Mucosa of descending colon (tissue), 3 donors: ENCODE measurements at regions not wholly inside any gene's neighbourhood (a gene's known extent, or its start where the extent isn't known, plus 50 kb on each side); places are given as distances from the start of the nearest gene placed in this dataset.

Source experiments
- ATAC-seq: fragments of 200-7000 bp; cut with Tn5 transposase; one replicate; pipeline ENCODE4 v1.9.1; 2020; ENCODE audit warnings: mild to moderate bottlenecking, moderate library complexity
- DNase-seq, 3 donors: peaks; one replicate each; pipeline ENCODE4 v3.0.0-alpha.2; 2020
- H3K36me3 ChIP-seq: fragments of 200-600 bp; one replicate; pipeline ENCODE4 v1.8.0; 2021; ENCODE audit warnings: low read depth, mild to moderate bottlenecking
- H3K4me1 ChIP-seq: fragments of 200-600 bp; one replicate; pipeline ENCODE4 v1.8.0; 2021; ENCODE audit warnings: low read depth, mild to moderate bottlenecking
- H3K4me3 ChIP-seq: fragments of 200-600 bp; one replicate; pipeline ENCODE4 v1.8.0; 2021; ENCODE audit warnings: mild to moderate bottlenecking
- H3K9me3 ChIP-seq: fragments of 200-600 bp; one replicate; pipeline ENCODE4 v1.8.0; 2021; ENCODE audit warnings: mild to moderate bottlenecking
- intact Hi-C, 2 donors: fragments of 100-400 bp; cut with DNase I in 1 of 2; cut with micrococcal nuclease in 1 of 2; formaldehyde crosslinking; loops; one replicate each; pipeline versions ENCODE4 v1.11.0 to v1.11.1; 2022; cut with DNase I, micrococcal nuclease
- TF ChIP-seq, protein P1 (sequence below): fragments of 200-600 bp; IDR thresholded peaks from one replicate; pipeline ENCODE4 v1.8.0; 2022; ENCODE audit warnings: antibody characterized with exemption, mild to moderate bottlenecking
- donor health status: DM: no; HTN: no; CAD: no; lungs with moderate emphysema.
- donor health status: DM: no; HTN: no; CAD: no.
- donor health status: DM: no; HTN: yes; CAD: no.

DNA sequence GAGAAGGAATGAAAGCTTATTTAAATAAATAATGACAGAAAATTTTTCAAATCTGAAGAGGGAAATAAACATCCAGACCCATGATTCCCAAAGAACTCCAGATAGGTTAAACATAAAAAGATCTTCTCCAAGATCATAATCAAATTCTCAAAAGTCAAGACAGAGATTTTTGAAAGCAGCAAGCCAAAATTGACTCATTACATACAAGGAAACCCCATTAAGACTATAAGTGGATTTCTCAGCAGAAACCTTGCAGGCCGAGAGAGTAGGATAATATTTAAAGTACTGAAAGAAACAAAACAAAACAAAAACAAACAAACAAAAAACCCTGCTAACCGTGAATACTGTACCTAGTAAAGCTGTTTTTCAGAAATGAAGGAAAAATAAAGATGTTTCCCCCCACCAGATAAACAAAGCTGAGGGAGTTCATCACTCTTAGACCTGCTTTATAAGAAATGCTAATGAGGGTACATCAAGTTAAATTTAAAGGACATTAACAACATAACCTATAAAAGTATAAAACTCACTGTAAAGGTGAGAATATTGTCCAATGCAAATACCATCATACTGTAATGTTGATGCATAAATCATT, 412.2 kb downstream of the INSC start:
- H3K9me3 ChIP-seq, result peaks cover 13% of the 10 kb centered on the region
- DNase-seq (no peak), ATAC-seq (no peak)
- no peak overlapping the region for H3K4me3 ChIP-seq
- no peaks in the 10 kb centered on the region for H3K36me3 ChIP-seq
- TF ChIP-seq, protein P1, sequence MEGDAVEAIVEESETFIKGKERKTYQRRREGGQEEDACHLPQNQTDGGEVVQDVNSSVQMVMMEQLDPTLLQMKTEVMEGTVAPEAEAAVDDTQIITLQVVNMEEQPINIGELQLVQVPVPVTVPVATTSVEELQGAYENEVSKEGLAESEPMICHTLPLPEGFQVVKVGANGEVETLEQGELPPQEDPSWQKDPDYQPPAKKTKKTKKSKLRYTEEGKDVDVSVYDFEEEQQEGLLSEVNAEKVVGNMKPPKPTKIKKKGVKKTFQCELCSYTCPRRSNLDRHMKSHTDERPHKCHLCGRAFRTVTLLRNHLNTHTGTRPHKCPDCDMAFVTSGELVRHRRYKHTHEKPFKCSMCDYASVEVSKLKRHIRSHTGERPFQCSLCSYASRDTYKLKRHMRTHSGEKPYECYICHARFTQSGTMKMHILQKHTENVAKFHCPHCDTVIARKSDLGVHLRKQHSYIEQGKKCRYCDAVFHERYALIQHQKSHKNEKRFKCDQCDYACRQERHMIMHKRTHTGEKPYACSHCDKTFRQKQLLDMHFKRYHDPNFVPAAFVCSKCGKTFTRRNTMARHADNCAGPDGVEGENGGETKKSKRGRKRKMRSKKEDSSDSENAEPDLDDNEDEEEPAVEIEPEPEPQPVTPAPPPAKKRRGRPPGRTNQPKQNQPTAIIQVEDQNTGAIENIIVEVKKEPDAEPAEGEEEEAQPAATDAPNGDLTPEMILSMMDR, result no peak
- intact Hi-C loops, result no loop called here
- no peaks in the 10 kb centered on the region for H3K4me1 ChIP-seq

- TF ChIP-seq, protein P1, result no peak
- intact Hi-C loops, result no loop called here
- Histone ChIP-seq H3K4me3 (no peak overlapping the region), H3K9me3 (peaks cover 4% of the 10 kb centered on the region), H3K36me3 (no peaks in the 10 kb centered on the region), H3K4me1 (no peaks in the 10 kb centered on the region)
- DNase-seq (no peak), ATAC-seq (no peak)
Observed at GRCh38 chr11:15532432-15532831, 417.7 kb downstream of the INSC start.

- intact Hi-C loops, result no loop called here
- ATAC-seq (no peak), DNase-seq (no peak)
- Histone ChIP-seq H3K4me3 (no peak overlapping the region), H3K9me3 (no peaks in the 10 kb centered on the region), H3K4me1 (no peaks in the 10 kb centered on the region), H3K36me3 (no peaks in the 10 kb centered on the region)
- TF ChIP-seq, protein P1, result no peak
Observed at GRCh38 chr11:15534266-15534665, 419.5 kb downstream of the INSC start.

GRCh38 chr11:15535414-15535813, 420.7 kb downstream of the INSC start:
- H3K9me3 ChIP-seq, result no peaks in the 10 kb centered on the region
- intact Hi-C loops, result no loop called here
- TF ChIP-seq, protein P1, result no peak
- H3K4me1 ChIP-seq, result no peaks in the 10 kb centered on the region
- no peak for ATAC-seq
- no peak for DNase-seq
- no peak overlapping the region for H3K4me3 ChIP-seq
- H3K36me3 ChIP-seq, result no peaks in the 10 kb centered on the region

DNA sequence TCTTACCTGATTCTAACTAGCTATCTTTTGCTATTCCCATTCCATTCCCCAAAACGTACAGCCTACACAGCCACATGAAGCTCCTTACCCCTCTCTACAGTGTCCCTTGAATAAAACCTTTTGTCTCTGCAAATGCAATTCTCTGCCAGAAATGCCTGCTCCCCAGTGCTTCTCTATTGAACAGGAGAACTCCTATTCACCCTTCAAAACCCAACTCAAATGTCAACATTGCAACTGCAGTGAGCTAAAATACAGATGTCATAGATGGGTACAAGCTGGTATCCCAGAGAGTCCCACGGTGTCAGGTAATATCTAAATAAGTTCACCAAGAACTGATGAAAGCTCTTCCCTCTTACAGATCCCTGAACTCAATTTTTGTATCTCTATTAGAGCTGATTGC, 421.7 kb downstream of the INSC start:
- H3K36me3 ChIP-seq, result no peaks in the 10 kb centered on the region
- DNase-seq, result no peak

More for the DNA sequence above, 421.7 kb downstream of the INSC start:
- intact Hi-C loops, result no loop called here
- Histone ChIP-seq H3K4me1 (no peaks in the 10 kb centered on the region), H3K9me3 (no peaks in the 10 kb centered on the region), H3K4me3 (no peak overlapping the region)
- TF ChIP-seq, protein P1, result no peak
- ATAC-seq, result no peak
